ENCODE measurements at regions not wholly inside any gene's neighbourhood (a gene's known extent, or its start where the extent isn't known, plus 50 kb on each side); places are given as distances from the start of the nearest gene placed in this dataset.

DNA sequence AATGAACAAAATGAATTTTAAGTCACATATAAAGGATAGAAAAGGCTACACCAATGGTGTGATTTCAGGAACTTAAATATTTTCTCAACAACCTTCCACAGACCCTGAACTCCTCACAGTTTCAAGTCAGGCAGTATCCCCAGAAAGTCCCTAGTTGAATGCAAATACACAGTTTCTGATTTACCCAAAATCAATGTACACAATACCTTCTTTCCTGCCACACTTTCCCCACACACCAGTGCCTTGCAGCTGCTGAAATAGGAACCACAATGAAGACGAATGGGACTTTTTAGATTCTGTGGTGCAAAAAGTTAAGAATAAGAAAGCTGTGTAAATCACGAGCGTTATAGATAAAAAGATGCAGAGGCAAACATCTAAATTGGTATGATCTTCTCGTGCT lies 552.4 kb upstream of the MEF2C start:
- Histone ChIP-seq H2AFZ (replicated peaks; ENCODE audit: low read length, poor library complexity) (no peak overlapping the region), H2AK5ac (ENCODE audit: low read depth, low read length) (no peak overlapping the region), H3K18ac (ENCODE audit: low read depth, low read length) (no peak overlapping the region), H3K4me3 (ENCODE audit: insufficient read depth, low read depth, low read length) (no peak overlapping the region), H2BK120ac (ENCODE audit: low read depth, low read length) (no peak overlapping the region), H2BK20ac (ENCODE audit: low read depth, low read length) (no peak overlapping the region), H3K14ac (replicated peaks; ENCODE audit: low read depth, low read length) (no peak overlapping the region), H3K9me3 (ENCODE audit: control insufficient read depth, insufficient read depth, low read length) (no peaks in the 10 kb centered on the region), H3K36me3 (ENCODE audit: control insufficient read depth, insufficient read depth, low read length) (no peaks in the 10 kb centered on the region), H2AK9ac (replicated peaks; ENCODE audit: low read depth, low read length, poor library complexity) (no peak overlapping the region), H2BK15ac (ENCODE audit: low read depth, low read length) (no peak overlapping the region), H3K27ac (ENCODE audit: insufficient read depth, low read length) (no peak overlapping the region), H3K4me2 (ENCODE audit: low read depth, low read length) (no peak overlapping the region), H3K9me1 (ENCODE audit: insufficient read depth, low read length) (no peaks in the 10 kb centered on the region), H4K8ac (ENCODE audit: low read depth in 2 of 2, low read length in 2 of 2) (no peak overlapping the region), H3K4ac (ENCODE audit: low read depth, low read length) (no peak overlapping the region), H4K20me1 (ENCODE audit: insufficient read depth, low read length) (no peaks in the 10 kb centered on the region), H2BK5ac (ENCODE audit: low read depth, low read length, poor library complexity, severe bottlenecking) (no peak overlapping the region), H3K56ac (ENCODE audit: extremely low read depth, insufficient read depth, low read length) (no peak overlapping the region), H3K27me3 (ENCODE audit: control insufficient read depth, insufficient read depth, low read length) (no peaks in the 10 kb centered on the region), H3K79me1 (ENCODE audit: low read depth in 1 of 2, low read length in 2 of 2) (no peaks in the 10 kb centered on the region), H4K91ac (ENCODE audit: insufficient read depth, low read depth, low read length) (no peak overlapping the region), H3K9ac (ENCODE audit: low read depth, low read length) (no peak overlapping the region), H3K23ac (ENCODE audit: low read depth, low read length) (no peak overlapping the region), H4K5ac (ENCODE audit: low read depth, low read length) (no peak overlapping the region), H3K4me1 (ENCODE audit: control insufficient read depth, insufficient read depth, low read length) (no peaks in the 10 kb centered on the region)
- ATAC-seq (ENCODE audit: low read depth) = no peak
- no CpG with 5 or more reads among the region's 4 CpGs for WGBS, 2 experiments (ENCODE audit: extremely low coverage in 2 of 2, insufficient read length in 1 of 2)
- CTCF ChIA-PET = no interaction called here
- DNase-seq = no peak
- POLR2A ChIA-PET (ENCODE audit: unreplicated experiment) = no interaction called here
- intact Hi-C loops (cut with micrococcal nuclease) = no loop called here
- TF ChIP-seq, protein P1, sequence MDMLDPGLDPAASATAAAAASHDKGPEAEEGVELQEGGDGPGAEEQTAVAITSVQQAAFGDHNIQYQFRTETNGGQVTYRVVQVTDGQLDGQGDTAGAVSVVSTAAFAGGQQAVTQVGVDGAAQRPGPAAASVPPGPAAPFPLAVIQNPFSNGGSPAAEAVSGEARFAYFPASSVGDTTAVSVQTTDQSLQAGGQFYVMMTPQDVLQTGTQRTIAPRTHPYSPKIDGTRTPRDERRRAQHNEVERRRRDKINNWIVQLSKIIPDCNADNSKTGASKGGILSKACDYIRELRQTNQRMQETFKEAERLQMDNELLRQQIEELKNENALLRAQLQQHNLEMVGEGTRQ (IDR thresholded peaks at IDR 0.05; ENCODE audit: low read depth, low read length) = no peak
- TF ChIP-seq MAZ (IDR thresholded peaks at IDR 0.05; ENCODE audit: borderline replicate concordance, low read depth, low read length) = no peak
- no peak for TF ChIP-seq SMC3 (IDR thresholded peaks at IDR 0.05; ENCODE audit: low read depth, low read length)
- TF ChIP-seq RFX5 (IDR thresholded peaks at IDR 0.05; ENCODE audit: low read depth, low read length) = no peak
- no peak for TF ChIP-seq BHLHE40 (IDR thresholded peaks at IDR 0.05; ENCODE audit: low read depth, low read length)
- TF ChIP-seq MXI1 (IDR thresholded peaks at IDR 0.05; ENCODE audit: borderline replicate concordance, low read depth, low read length) = no peak
- no peak for TF ChIP-seq POLR2A (IDR thresholded peaks at IDR 0.05; ENCODE audit: low read depth, low read length)
- TF ChIP-seq RAD21 (IDR thresholded peaks at IDR 0.05; ENCODE audit: low read length) = no peak
- no peak for TF ChIP-seq FOS (IDR thresholded peaks at IDR 0.05; ENCODE audit: low read depth, low read length)
- TF ChIP-seq, protein P2, sequence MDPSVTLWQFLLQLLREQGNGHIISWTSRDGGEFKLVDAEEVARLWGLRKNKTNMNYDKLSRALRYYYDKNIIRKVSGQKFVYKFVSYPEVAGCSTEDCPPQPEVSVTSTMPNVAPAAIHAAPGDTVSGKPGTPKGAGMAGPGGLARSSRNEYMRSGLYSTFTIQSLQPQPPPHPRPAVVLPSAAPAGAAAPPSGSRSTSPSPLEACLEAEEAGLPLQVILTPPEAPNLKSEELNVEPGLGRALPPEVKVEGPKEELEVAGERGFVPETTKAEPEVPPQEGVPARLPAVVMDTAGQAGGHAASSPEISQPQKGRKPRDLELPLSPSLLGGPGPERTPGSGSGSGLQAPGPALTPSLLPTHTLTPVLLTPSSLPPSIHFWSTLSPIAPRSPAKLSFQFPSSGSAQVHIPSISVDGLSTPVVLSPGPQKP (IDR thresholded peaks at IDR 0.05; ENCODE audit: borderline replicate concordance, low read depth, low read length) = no peak
- TF ChIP-seq MAFK (IDR thresholded peaks at IDR 0.05; ENCODE audit: low read depth, low read length) = no peak
- no peak for TF ChIP-seq NFE2L2 (IDR thresholded peaks at IDR 0.05; ENCODE audit: low read depth, low read length)
- no peak for TF ChIP-seq CEBPB (IDR thresholded peaks at IDR 0.05; ENCODE audit: low read depth, low read length)
- no peak for TF ChIP-seq CHD1 (IDR thresholded peaks at IDR 0.05; ENCODE audit: low read depth, low read length)
- TF ChIP-seq RCOR1 (IDR thresholded peaks at IDR 0.05; ENCODE audit: insufficient replicate concordance, low read length) = no peak
- TF ChIP-seq, protein P3, sequence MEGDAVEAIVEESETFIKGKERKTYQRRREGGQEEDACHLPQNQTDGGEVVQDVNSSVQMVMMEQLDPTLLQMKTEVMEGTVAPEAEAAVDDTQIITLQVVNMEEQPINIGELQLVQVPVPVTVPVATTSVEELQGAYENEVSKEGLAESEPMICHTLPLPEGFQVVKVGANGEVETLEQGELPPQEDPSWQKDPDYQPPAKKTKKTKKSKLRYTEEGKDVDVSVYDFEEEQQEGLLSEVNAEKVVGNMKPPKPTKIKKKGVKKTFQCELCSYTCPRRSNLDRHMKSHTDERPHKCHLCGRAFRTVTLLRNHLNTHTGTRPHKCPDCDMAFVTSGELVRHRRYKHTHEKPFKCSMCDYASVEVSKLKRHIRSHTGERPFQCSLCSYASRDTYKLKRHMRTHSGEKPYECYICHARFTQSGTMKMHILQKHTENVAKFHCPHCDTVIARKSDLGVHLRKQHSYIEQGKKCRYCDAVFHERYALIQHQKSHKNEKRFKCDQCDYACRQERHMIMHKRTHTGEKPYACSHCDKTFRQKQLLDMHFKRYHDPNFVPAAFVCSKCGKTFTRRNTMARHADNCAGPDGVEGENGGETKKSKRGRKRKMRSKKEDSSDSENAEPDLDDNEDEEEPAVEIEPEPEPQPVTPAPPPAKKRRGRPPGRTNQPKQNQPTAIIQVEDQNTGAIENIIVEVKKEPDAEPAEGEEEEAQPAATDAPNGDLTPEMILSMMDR (conservative IDR thresholded peaks at IDR 0.05; ENCODE audit: low read depth, low read length) = no peak
- dilution Hi-C loops (cut with HindIII; ENCODE audit: low sequenced_read_pairs, unreplicated experiment) = no loop called here
- BruUV-seq (replicated peaks) = no TSS peak
- in situ Hi-C loops (cut with MboI; ENCODE audit: low sequenced_read_pairs) = no loop called here
